ENCODE measurements at regions not wholly inside any gene's neighbourhood (a gene's known extent, or its start where the extent isn't known, plus 50 kb on each side); places are given as distances from the start of the nearest gene placed in this dataset.

DNA sequence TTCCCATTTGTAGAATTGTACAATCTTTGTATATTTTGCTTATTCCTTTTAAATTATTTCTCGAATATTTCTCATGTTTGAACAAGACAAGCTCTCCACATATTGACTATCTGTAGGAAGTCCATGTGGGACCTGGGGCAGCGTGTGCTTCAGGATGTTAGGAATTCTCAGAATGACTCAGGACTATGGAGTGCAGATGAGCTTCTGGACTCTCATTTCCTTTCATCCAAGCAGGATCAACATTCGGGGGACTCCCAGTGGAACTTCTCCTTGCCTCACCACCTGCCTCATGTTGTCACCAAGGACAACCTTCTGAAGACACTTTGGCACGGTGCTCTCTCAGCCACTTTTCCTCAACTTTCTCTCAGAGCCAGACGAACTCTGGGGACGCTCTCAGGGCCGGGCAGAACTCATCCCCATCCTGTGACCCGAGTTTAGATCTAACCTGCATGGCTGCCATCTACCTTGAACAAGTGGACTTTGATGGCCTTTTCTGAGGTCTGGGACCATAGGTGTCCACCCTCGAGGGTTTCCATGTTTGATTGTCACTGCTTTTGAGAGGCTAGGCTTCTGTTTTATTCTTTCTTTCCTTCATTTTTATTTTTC lies 441.7 kb downstream of the IRS2 start (continued):
- TF ChIP-seq MAFK (IDR thresholded peaks at IDR 0.05; ENCODE audit: low read depth, low read length), result no peak

DNA sequence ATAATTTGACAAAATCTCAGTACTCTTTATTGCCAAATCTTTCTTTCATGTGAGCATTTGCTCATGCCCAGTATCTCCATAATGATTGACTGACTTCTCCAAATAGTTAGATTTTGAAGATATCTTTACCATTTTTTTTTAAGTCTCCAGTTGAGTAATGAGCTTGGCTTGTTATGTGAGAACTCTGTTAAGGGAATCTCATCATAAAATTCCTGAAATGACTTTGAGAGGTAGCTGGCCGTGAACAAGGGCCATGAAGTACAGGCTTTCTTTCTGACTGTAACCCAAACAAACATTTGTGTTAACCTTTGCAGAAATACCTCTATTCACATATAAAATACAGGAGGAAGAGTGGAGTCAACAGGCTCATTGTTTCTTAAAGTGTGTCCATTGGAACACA lies 449.7 kb downstream of the IRS2 start:
- DNase-seq, result peak; percentile 85

More for the DNA sequence above, 449.7 kb downstream of the IRS2 start:
- no peak overlapping the region for H3K27ac ChIP-seq (ENCODE audit: insufficient read depth, low read length)
- no peaks in the 10 kb centered on the region for H4K20me1 ChIP-seq (ENCODE audit: insufficient read depth, low read length)
- TF ChIP-seq, protein P1, sequence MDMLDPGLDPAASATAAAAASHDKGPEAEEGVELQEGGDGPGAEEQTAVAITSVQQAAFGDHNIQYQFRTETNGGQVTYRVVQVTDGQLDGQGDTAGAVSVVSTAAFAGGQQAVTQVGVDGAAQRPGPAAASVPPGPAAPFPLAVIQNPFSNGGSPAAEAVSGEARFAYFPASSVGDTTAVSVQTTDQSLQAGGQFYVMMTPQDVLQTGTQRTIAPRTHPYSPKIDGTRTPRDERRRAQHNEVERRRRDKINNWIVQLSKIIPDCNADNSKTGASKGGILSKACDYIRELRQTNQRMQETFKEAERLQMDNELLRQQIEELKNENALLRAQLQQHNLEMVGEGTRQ (IDR thresholded peaks at IDR 0.05; ENCODE audit: low read depth, low read length), result no peak
- TF ChIP-seq CEBPB (IDR thresholded peaks at IDR 0.05; ENCODE audit: low read depth, low read length) (no peak), SMC3 (IDR thresholded peaks at IDR 0.05; ENCODE audit: low read depth, low read length) (no peak), POLR2A (IDR thresholded peaks at IDR 0.05; ENCODE audit: low read depth, low read length) (no peak), BHLHE40 (IDR thresholded peaks at IDR 0.05; ENCODE audit: low read depth, low read length) (no peak), RCOR1 (IDR thresholded peaks at IDR 0.05; ENCODE audit: insufficient replicate concordance, low read length) (no peak), CHD1 (IDR thresholded peaks at IDR 0.05; ENCODE audit: low read depth, low read length) (no peak), RFX5 (IDR thresholded peaks at IDR 0.05; ENCODE audit: low read depth, low read length) (no peak), RAD21 (IDR thresholded peaks at IDR 0.05; ENCODE audit: low read length) (no peak), FOS (IDR thresholded peaks at IDR 0.05; ENCODE audit: low read depth, low read length) (no peak), MXI1 (IDR thresholded peaks at IDR 0.05; ENCODE audit: borderline replicate concordance, low read depth, low read length) (no peak), MAZ (IDR thresholded peaks at IDR 0.05; ENCODE audit: borderline replicate concordance, low read depth, low read length) (no peak)
- TF ChIP-seq, protein P2, sequence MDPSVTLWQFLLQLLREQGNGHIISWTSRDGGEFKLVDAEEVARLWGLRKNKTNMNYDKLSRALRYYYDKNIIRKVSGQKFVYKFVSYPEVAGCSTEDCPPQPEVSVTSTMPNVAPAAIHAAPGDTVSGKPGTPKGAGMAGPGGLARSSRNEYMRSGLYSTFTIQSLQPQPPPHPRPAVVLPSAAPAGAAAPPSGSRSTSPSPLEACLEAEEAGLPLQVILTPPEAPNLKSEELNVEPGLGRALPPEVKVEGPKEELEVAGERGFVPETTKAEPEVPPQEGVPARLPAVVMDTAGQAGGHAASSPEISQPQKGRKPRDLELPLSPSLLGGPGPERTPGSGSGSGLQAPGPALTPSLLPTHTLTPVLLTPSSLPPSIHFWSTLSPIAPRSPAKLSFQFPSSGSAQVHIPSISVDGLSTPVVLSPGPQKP (IDR thresholded peaks at IDR 0.05; ENCODE audit: borderline replicate concordance, low read depth, low read length), result no peak
- H3K4me2 ChIP-seq (ENCODE audit: low read depth, low read length), result no peak overlapping the region; the same call in 1 of the 2 replicates
- no peak overlapping the region for H2AFZ ChIP-seq (replicated peaks; ENCODE audit: low read length, poor library complexity)
- no peak overlapping the region for H2BK120ac ChIP-seq (ENCODE audit: low read depth, low read length)
- no peaks in the 10 kb centered on the region for H3K79me1 ChIP-seq (ENCODE audit: low read depth in 1 of 2, low read length in 2 of 2)
- intact Hi-C loops (cut with micrococcal nuclease), result no loop called here
- in situ Hi-C loops (cut with MboI; ENCODE audit: low sequenced_read_pairs), result no loop called here
- no peak overlapping the region; the same call in 1 of the 2 replicates for H2BK20ac ChIP-seq (ENCODE audit: low read depth, low read length)
- H2BK15ac ChIP-seq (ENCODE audit: low read depth, low read length), result no peak overlapping the region
- no peak overlapping the region for H3K9ac ChIP-seq (ENCODE audit: low read depth, low read length)
- no peak overlapping the region for H3K4ac ChIP-seq (ENCODE audit: low read depth, low read length)
- peaks cover 10% of the 10 kb centered on the region for H3K4me1 ChIP-seq (ENCODE audit: control insufficient read depth, insufficient read depth, low read length)
- H3K14ac ChIP-seq (replicated peaks; ENCODE audit: low read depth, low read length), result no peak overlapping the region
- H2BK5ac ChIP-seq (ENCODE audit: low read depth, low read length, poor library complexity, severe bottlenecking), result peak overlapping the region; percentile 73
- H3K27me3 ChIP-seq (ENCODE audit: control insufficient read depth, insufficient read depth, low read length), result no peaks in the 10 kb centered on the region
- CTCF ChIA-PET, result no interaction called here
- no peak overlapping the region for H3K23ac ChIP-seq (ENCODE audit: low read depth, low read length)
- H2AK5ac ChIP-seq (ENCODE audit: low read depth, low read length), result no peak overlapping the region
- no peak overlapping the region for H3K18ac ChIP-seq (ENCODE audit: low read depth, low read length)
- no peaks in the 10 kb centered on the region for H3K36me3 ChIP-seq (ENCODE audit: control insufficient read depth, insufficient read depth, low read length)
- no peak overlapping the region for H4K8ac ChIP-seq (ENCODE audit: low read depth in 2 of 2, low read length in 2 of 2)
- BruUV-seq (replicated peaks), result no TSS peak
- dilution Hi-C loops (cut with HindIII; ENCODE audit: low sequenced_read_pairs, unreplicated experiment), result no loop called here
- no peak overlapping the region for H4K5ac ChIP-seq (ENCODE audit: low read depth, low read length)
- no peak overlapping the region for H3K4me3 ChIP-seq (ENCODE audit: insufficient read depth, low read depth, low read length)
- ATAC-seq (ENCODE audit: low read depth), result peak; percentile 85
- no CpG with 5 or more reads among the region's 1 CpG for WGBS, 2 experiments (ENCODE audit: extremely low coverage in 2 of 2, insufficient read length in 1 of 2)
- peaks cover 6% of the 10 kb centered on the region; the same call in 1 of the 2 replicates for H3K9me1 ChIP-seq (ENCODE audit: insufficient read depth, low read length)
- H4K91ac ChIP-seq (ENCODE audit: insufficient read depth, low read depth, low read length), result no peak overlapping the region
- POLR2A ChIA-PET (ENCODE audit: unreplicated experiment), result no interaction called here
- no peaks in the 10 kb centered on the region for H3K9me3 ChIP-seq (ENCODE audit: control insufficient read depth, insufficient read depth, low read length)
- no peak overlapping the region for H2AK9ac ChIP-seq (replicated peaks; ENCODE audit: low read depth, low read length, poor library complexity)
- no peak overlapping the region for H3K56ac ChIP-seq (ENCODE audit: extremely low read depth, insufficient read depth, low read length)

All from IMR-90 (cell line).